ENCODE measurements at regions not wholly inside any gene's neighbourhood (a gene's known extent, or its start where the extent isn't known, plus 50 kb on each side); places are given as distances from the start of the nearest gene placed in this dataset.
A peak's percentile ranks its signal among the peaks of the same experiment; 100 is the strongest.
"Not testable (repeated sequence)": the region's sequence is repeated elsewhere in the genome, so short reads cannot be mapped to it uniquely, and the experiment has no call there.

DNA sequence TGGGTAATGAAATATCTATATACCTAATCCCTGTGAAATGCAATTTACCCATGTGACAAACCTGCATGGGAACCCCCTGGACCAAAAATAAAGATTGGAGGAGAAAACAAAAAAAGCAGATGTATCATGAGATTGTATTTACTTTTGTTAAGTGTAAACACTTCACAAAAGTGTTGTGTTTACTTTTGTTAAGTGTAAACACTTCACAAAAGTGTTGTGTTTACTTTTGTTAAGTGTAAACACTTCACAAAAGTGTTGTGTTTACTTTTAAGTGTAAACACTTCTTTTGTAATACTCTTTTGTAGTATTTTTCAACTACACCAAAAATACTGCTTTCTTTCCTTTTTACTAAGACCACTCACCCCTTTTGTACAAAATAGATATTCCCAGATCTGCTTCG is 181.2 kb upstream of the SLITRK6 start:
- DNase-seq (ENCODE audit: low read depth, low spot score); H3K9me3 ChIP-seq (ENCODE audit: control insufficient read depth in 1 of 2, insufficient read depth in 1 of 2, low read depth in 1 of 2, low read length in 2 of 2); RAD21 ChIA-PET (ENCODE audit: low non-redundant PET in 1 of 2, low total read pairs in 2 of 2, uncharacterized antibody in 2 of 2, unreplicated experiment in 2 of 2); H3K4me3 ChIP-seq (replicated peaks in 1 of 2; ENCODE audit: low read depth in 1 of 2, low read length in 2 of 2); H3K27me3 ChIP-seq (ENCODE audit: insufficient read depth, low read length); H3K4me2 ChIP-seq (ENCODE audit: low read length); H3K36me3 ChIP-seq (ENCODE audit: control insufficient read depth in 1 of 2, insufficient read depth in 2 of 2, low read length in 2 of 2); H2AFZ ChIP-seq (ENCODE audit: low read depth, low read length, poor library complexity, severe bottlenecking); BruUV-seq (replicated peaks); H3K4me1 ChIP-seq (ENCODE audit: control insufficient read depth in 1 of 2, insufficient read depth in 2 of 2, low read length in 2 of 2); H3K9ac ChIP-seq (ENCODE audit: low read length); intact Hi-C loops (cut with micrococcal nuclease); POLR2A ChIA-PET; H4K20me1 ChIP-seq (ENCODE audit: insufficient read depth); ATAC-seq; H3K9me2 ChIP-seq (ENCODE audit: insufficient read depth); CTCF ChIA-PET; H3K79me2 ChIP-seq (ENCODE audit: insufficient read depth, low read length); H3K27ac ChIP-seq (ENCODE audit: low read depth, low read length): not testable (repeated sequence)

DNA sequence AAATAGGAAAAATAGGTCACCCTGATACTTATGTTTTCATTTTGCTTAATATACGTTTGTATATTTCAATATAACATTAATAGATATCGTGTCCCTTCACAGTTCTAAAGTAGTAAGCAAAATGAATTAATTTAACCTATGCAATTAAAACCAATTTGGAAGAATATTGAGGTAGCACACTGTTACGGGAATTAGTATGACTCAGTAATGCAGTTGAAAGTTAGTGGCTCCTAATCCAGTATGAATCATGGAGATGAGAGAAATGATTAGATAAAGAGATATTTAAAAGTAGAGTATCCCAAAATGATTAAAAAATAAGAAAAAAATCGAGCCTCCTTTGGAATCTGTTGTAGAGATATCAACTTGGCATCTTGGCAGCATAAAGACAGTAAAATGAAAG is 177.0 kb upstream of the SLITRK6 start:
- ChIA-PET CTCF (no interaction called here), POLR2A (no interaction called here), RAD21 (ENCODE audit: low non-redundant PET in 1 of 2, low total read pairs in 2 of 2, uncharacterized antibody in 2 of 2, unreplicated experiment in 2 of 2) (no interaction called here)
- no peak for ATAC-seq
- Histone ChIP-seq H3K4me2 (ENCODE audit: low read length) (peak overlapping the region; percentile 19; the same call in 1 of the 2 replicates), H3K4me3 (replicated peaks in 1 of 2; ENCODE audit: low read depth in 1 of 2, low read length in 2 of 2) (no peak overlapping the region), H3K79me2 (ENCODE audit: insufficient read depth, low read length) (no peaks in the 10 kb centered on the region), H3K27ac (ENCODE audit: low read depth, low read length) (no peak overlapping the region), H3K9ac (ENCODE audit: low read length) (no peak overlapping the region), H3K9me2 (ENCODE audit: insufficient read depth) (no peaks in the 10 kb centered on the region), H3K36me3 (ENCODE audit: control insufficient read depth in 1 of 2, insufficient read depth in 2 of 2, low read length in 2 of 2) (no peaks in the 10 kb centered on the region), H4K20me1 (ENCODE audit: insufficient read depth) (no peaks in the 10 kb centered on the region), H3K27me3 (ENCODE audit: insufficient read depth, low read length) (no peaks in the 10 kb centered on the region), H2AFZ (ENCODE audit: low read depth, low read length, poor library complexity, severe bottlenecking) (peak overlapping the region; percentile 48), H3K4me1 (ENCODE audit: control insufficient read depth in 1 of 2, insufficient read depth in 2 of 2, low read length in 2 of 2) (peaks cover 0 to 12% of the 10 kb centered on the region in 2 experiments; a peak in 2 of 4 replicates), H3K9me3 (ENCODE audit: control insufficient read depth in 1 of 2, insufficient read depth in 1 of 2, low read depth in 1 of 2, low read length in 2 of 2) (no peaks in the 10 kb centered on the region; a peak in 1 of 4 replicates)
- no TSS peak for BruUV-seq (replicated peaks)
- TF ChIP-seq ELF1 (IDR thresholded peaks at IDR 0.05; ENCODE audit: borderline replicate concordance, low read depth) (no peak), RAD21 (IDR thresholded peaks at IDR 0.05; ENCODE audit: low read depth) (no peak), SIN3A (IDR thresholded peaks at IDR 0.05; ENCODE audit: low read depth) (no peak), SP1 (IDR thresholded peaks at IDR 0.05; ENCODE audit: low read depth) (no peak), EZH2 (IDR thresholded peaks at IDR 0.05) (no peak), YY1 (IDR thresholded peaks at IDR 0.05; ENCODE audit: extremely low read depth, insufficient replicate concordance, low read depth, low read length) (no peak), POLR2A (IDR thresholded peaks at IDR 0.05; ENCODE audit: borderline replicate concordance, extremely low read depth, insufficient read depth, insufficient read length) (no peak), CEBPB (IDR thresholded peaks at IDR 0.05; ENCODE audit: low read depth) (no peak), ZFX (IDR thresholded peaks at IDR 0.05) (no peak), TCF7L2 (IDR thresholded peaks at IDR 0.05; ENCODE audit: borderline replicate concordance, extremely low read depth, insufficient read depth, insufficient read length) (no peak), ZNF274 (IDR thresholded peaks at IDR 0.05; ENCODE audit: low read depth, low read length) (no peak), POLR2AphosphoS5 (IDR thresholded peaks at IDR 0.05; ENCODE audit: low read depth, low read length) (no peak)
- TF ChIP-seq, protein P1, sequence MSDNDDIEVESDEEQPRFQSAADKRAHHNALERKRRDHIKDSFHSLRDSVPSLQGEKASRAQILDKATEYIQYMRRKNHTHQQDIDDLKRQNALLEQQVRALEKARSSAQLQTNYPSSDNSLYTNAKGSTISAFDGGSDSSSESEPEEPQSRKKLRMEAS (IDR thresholded peaks at IDR 0.05), result no peak
- TF ChIP-seq, protein P2, sequence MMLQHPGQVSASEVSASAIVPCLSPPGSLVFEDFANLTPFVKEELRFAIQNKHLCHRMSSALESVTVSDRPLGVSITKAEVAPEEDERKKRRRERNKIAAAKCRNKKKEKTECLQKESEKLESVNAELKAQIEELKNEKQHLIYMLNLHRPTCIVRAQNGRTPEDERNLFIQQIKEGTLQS (IDR thresholded peaks at IDR 0.05), result no peak
- intact Hi-C loops (cut with micrococcal nuclease), result loop anchor here (10.0 kb wide), 1 partner anchor 1299 kb away; no protein-coding TSS in a partner anchor
- DNase-seq (ENCODE audit: low read depth, low spot score), result no peak

Measured in HCT116 (cell line).